Caco-2 (cell line): ENCODE measurements at regions not wholly inside any gene's neighbourhood (a gene's known extent, or its start where the extent isn't known, plus 50 kb on each side); places are given as distances from the start of the nearest gene placed in this dataset.

Source experiments
- BruUV-seq: library from RNA; stranded (reverse); fragments of 400-500 nt; replicated peaks from 2 replicates; lab custom pipeline; 2021; lab: Mats Ljungman, UMichigan
- CTCF ChIA-PET: fragments of 300-600 bp; sonication (Branson Sonifier 250); formaldehyde crosslinking; loops from one replicate; lab custom pipeline; 2022; ENCODE audit warnings: antibody characterized with exemption; lab: Charles Lee
- POLR2A ChIA-PET: fragments of 300-600 bp; sonication (Branson Sonifier 250); formaldehyde crosslinking; loops from one replicate; lab custom pipeline; 2022; ENCODE audit warnings: antibody characterized with exemption; lab: Charles Lee
- DNase-seq, 2 experiments: peaks; one replicate each; pipeline versions ENCODE4 v3.0.0 to v3.0.0-alpha.2; 2020 to 2022
- H3K27me3 ChIP-seq: replicated peaks from 2 replicates; pipeline ENCODE4 v1.6.0; 2011; ENCODE audit warnings: low read length; ENCODE audit not compliant: control insufficient read depth, insufficient read depth
- H3K36me3 ChIP-seq: 2 replicates; pipeline ENCODE4 v1.5.1; 2011; ENCODE audit warnings: low read length; ENCODE audit not compliant: control insufficient read depth, insufficient read depth
- H3K4me1 ChIP-seq: fragments of 250-450 bp; sonication (Bioruptor Pico); 2 replicates; pipeline ENCODE4 v1.5.1; 2020; ENCODE audit warnings: mild to moderate bottlenecking
- H3K4me3 ChIP-seq: 2 replicates; pipeline ENCODE4 v1.5.1; 2011; ENCODE audit warnings: low read depth, mild to moderate bottlenecking, control low read depth, low read length
- H3K9me3 ChIP-seq: fragments of 250-450 bp; sonication (Bioruptor Pico); 2 replicates; pipeline ENCODE4 v1.5.1; 2020; ENCODE audit warnings: mild to moderate bottlenecking, moderate library complexity
- H3K27ac Mint-ChIP-seq: one replicate; pipeline ENCODE4 v1.8.0; 2022; ENCODE audit warnings: mixed read lengths; ENCODE audit not compliant: unreplicated experiment
- H3K27me3 Mint-ChIP-seq: one replicate; pipeline ENCODE4 v1.8.0; 2022; ENCODE audit warnings: mixed read lengths; ENCODE audit not compliant: insufficient read depth, unreplicated experiment
- H3K36me3 Mint-ChIP-seq: one replicate; pipeline ENCODE4 v1.8.0; 2022; ENCODE audit warnings: mild to moderate bottlenecking, mixed read lengths; ENCODE audit not compliant: insufficient read depth, unreplicated experiment
- H3K4me1 Mint-ChIP-seq: one replicate; pipeline ENCODE4 v1.8.0; 2022; ENCODE audit warnings: low read depth, mixed read lengths; ENCODE audit not compliant: unreplicated experiment
- H3K4me3 Mint-ChIP-seq: one replicate; pipeline ENCODE4 v1.8.0; 2022; ENCODE audit warnings: mild to moderate bottlenecking, moderate library complexity, mixed read lengths; ENCODE audit not compliant: unreplicated experiment
- H3K9me3 Mint-ChIP-seq: one replicate; pipeline ENCODE4 v1.8.0; 2022; ENCODE audit warnings: mixed read lengths; ENCODE audit not compliant: unreplicated experiment
- intact Hi-C: fragments of 100-400 bp; cut with micrococcal nuclease; formaldehyde crosslinking; loops from one replicate; pipeline ENCODE4 v1.10.0; 2022; ENCODE audit not compliant: unreplicated experiment
- TF ChIP-seq, protein P1 (sequence below), 2 experiments: fragments of 200-600 bp in 1 of 2; IDR thresholded peaks; 1 replicate in 1 of 2; 2 replicates in 1 of 2; pipeline versions ENCODE4 v1.5.1 to v1.8.0; 2011 to 2022; ENCODE audit warnings: antibody characterized with exemption in 1 of 2, control low read depth in 1 of 2, inconsistent platforms in 1 of 2, low read depth in 1 of 2, low read length in 1 of 2, mild to moderate bottlenecking in 1 of 2, moderate library complexity in 1 of 2; ENCODE audit not compliant: insufficient read depth in 1 of 2, severe bottlenecking in 1 of 2, unreplicated experiment in 1 of 2

DNA sequence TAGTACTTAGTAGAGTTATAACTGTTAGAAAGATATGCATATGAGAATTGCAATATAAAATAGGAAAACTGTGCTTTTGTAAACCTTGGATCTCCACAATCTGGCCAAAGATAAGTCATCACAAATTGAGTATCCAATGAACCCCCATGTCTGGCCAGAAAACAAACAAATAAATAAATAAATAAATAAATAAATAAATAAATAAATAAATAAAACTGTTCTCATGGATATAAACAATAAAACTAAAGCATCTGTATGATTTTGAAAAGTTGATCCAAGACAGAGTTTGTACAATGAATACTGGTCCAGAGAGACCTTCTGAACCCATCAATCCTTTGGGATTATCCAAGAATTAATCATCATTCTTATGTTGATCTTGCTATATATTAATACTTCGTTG is 367.6 kb upstream of the CDH9 start:
- DNase-seq: no peak
- ChIA-PET CTCF (no interaction called here), POLR2A (no interaction called here)
- H3K27ac Mint-ChIP-seq: no peak overlapping the region
- Histone ChIP-seq H3K4me3 (no peak overlapping the region), H3K9me3 (no peaks in the 10 kb centered on the region), H3K27me3 (no peaks in the 10 kb centered on the region), H3K36me3 (no peaks in the 10 kb centered on the region), H3K4me1 (no peaks in the 10 kb centered on the region)
- H3K36me3 Mint-ChIP-seq: no peaks in the 10 kb centered on the region
- H3K9me3 Mint-ChIP-seq: no peaks in the 10 kb centered on the region
- H3K4me1 Mint-ChIP-seq: no peaks in the 10 kb centered on the region
- no peaks in the 10 kb centered on the region for H3K27me3 Mint-ChIP-seq
- BruUV-seq: no TSS peak
- TF ChIP-seq, protein P1, sequence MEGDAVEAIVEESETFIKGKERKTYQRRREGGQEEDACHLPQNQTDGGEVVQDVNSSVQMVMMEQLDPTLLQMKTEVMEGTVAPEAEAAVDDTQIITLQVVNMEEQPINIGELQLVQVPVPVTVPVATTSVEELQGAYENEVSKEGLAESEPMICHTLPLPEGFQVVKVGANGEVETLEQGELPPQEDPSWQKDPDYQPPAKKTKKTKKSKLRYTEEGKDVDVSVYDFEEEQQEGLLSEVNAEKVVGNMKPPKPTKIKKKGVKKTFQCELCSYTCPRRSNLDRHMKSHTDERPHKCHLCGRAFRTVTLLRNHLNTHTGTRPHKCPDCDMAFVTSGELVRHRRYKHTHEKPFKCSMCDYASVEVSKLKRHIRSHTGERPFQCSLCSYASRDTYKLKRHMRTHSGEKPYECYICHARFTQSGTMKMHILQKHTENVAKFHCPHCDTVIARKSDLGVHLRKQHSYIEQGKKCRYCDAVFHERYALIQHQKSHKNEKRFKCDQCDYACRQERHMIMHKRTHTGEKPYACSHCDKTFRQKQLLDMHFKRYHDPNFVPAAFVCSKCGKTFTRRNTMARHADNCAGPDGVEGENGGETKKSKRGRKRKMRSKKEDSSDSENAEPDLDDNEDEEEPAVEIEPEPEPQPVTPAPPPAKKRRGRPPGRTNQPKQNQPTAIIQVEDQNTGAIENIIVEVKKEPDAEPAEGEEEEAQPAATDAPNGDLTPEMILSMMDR (IDR thresholded peaks at IDR 0.05; ENCODE audit: insufficient read depth in 1 of 2, low read depth in 1 of 2, low read length in 1 of 2, severe bottlenecking in 1 of 2, unreplicated experiment in 1 of 2): no peak
- intact Hi-C loops: no loop called here
- H3K4me3 Mint-ChIP-seq: no peak overlapping the region

DNA sequence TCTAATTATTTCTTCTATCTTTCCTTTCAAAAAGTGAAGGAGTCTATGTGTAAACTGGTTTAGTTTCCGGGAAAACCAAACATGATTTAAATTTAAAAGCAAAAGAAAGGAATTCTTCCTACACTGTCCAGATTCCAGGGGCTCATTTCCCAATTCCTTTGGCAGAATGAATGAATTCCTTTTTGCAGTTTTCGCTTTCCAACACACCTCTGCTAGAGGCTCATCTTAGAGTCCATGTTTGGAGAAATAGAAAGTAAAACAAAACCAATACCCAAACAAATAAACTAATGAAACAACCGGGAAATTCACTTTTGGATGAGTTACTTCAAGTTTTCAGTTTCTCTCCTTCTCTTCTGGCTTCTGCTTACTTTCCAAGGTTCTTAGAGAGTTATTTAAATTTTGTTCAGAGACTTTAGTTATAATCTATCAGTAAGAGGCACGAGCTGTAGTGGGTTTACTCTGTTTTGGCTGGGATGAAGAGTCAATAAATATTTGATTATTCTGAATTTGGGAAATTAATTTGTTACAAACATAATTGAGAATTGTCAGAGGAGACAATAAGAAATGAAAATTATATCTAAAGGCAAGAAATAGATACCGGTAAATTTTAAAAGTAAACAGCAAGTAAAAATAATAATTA is 365.0 kb upstream of the CDH9 start:
- Histone ChIP-seq H3K36me3 (no peaks in the 10 kb centered on the region), H3K9me3 (no peaks in the 10 kb centered on the region; the same call in 1 of the 2 replicates), H3K4me1 (no peaks in the 10 kb centered on the region), H3K27me3 (no peaks in the 10 kb centered on the region), H3K4me3 (no peak overlapping the region)
- H3K4me1 Mint-ChIP-seq: no peaks in the 10 kb centered on the region
- H3K27ac Mint-ChIP-seq: no peak overlapping the region
- intact Hi-C loops: no loop called here
- TF ChIP-seq, protein P1 (IDR thresholded peaks at IDR 0.05; ENCODE audit: insufficient read depth in 1 of 2, low read depth in 1 of 2, low read length in 1 of 2, severe bottlenecking in 1 of 2, unreplicated experiment in 1 of 2): no peak
- POLR2A ChIA-PET: no interaction called here
- BruUV-seq: no TSS peak
- DNase-seq: no peak
- no peaks in the 10 kb centered on the region for H3K9me3 Mint-ChIP-seq
- H3K27me3 Mint-ChIP-seq: no peaks in the 10 kb centered on the region
- CTCF ChIA-PET: no interaction called here
- H3K36me3 Mint-ChIP-seq: no peaks in the 10 kb centered on the region
- no peak overlapping the region for H3K4me3 Mint-ChIP-seq

DNA sequence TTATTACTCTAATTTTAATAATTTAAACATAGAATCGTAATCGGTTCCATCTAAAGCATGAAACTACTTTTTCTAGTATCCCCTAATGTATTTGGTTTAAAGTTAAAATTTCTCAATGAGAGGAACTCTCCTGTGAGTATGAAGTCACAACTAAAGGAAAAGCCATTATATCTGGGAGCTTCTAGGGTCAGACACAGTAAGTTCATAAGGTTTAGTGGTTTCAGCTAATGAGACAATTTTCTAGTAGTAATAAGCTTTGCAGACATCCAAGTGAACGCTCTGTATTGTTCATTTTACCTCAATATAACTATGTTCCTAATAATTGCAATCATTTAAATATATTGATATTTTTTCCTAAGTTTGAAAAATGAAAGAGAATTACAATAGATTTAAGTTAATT is 364.4 kb upstream of the CDH9 start:
- H3K36me3 Mint-ChIP-seq: no peaks in the 10 kb centered on the region
- intact Hi-C loops: no loop called here
- Histone ChIP-seq H3K4me3 (no peak overlapping the region), H3K4me1 (no peaks in the 10 kb centered on the region), H3K9me3 (no peaks in the 10 kb centered on the region; the same call in 1 of the 2 replicates), H3K36me3 (no peaks in the 10 kb centered on the region), H3K27me3 (no peaks in the 10 kb centered on the region)
- no peaks in the 10 kb centered on the region for H3K27me3 Mint-ChIP-seq
- H3K9me3 Mint-ChIP-seq: no peaks in the 10 kb centered on the region
- no peak for DNase-seq
- no peak overlapping the region for H3K27ac Mint-ChIP-seq
- H3K4me1 Mint-ChIP-seq: no peaks in the 10 kb centered on the region
- ChIA-PET CTCF (no interaction called here), POLR2A (no interaction called here)
- no TSS peak for BruUV-seq
- TF ChIP-seq, protein P1 (IDR thresholded peaks at IDR 0.05; ENCODE audit: insufficient read depth in 1 of 2, low read depth in 1 of 2, low read length in 1 of 2, severe bottlenecking in 1 of 2, unreplicated experiment in 1 of 2): no peak
- no peak overlapping the region for H3K4me3 Mint-ChIP-seq
